ENCODE measurements at regions not wholly inside any gene's neighbourhood (a gene's known extent, or its start where the extent isn't known, plus 50 kb on each side); places are given as distances from the start of the nearest gene placed in this dataset.

- no peak for DNase-seq
These were observed 75.7 kb upstream of the ANO1 start for GRCh38 chr11:70002433-70002832.

- DNase-seq: no peak
These were observed 72.9 kb upstream of the ANO1 start for GRCh38 chr11:70005107-70005818.

GRCh38 chr11:70007796-70008195, 70.3 kb upstream of the ANO1 start:
- DNase-seq: no peak

- DNase-seq: no peak
These were observed 67.3 kb upstream of the ANO1 start for GRCh38 chr11:70010774-70011173.

DNA sequence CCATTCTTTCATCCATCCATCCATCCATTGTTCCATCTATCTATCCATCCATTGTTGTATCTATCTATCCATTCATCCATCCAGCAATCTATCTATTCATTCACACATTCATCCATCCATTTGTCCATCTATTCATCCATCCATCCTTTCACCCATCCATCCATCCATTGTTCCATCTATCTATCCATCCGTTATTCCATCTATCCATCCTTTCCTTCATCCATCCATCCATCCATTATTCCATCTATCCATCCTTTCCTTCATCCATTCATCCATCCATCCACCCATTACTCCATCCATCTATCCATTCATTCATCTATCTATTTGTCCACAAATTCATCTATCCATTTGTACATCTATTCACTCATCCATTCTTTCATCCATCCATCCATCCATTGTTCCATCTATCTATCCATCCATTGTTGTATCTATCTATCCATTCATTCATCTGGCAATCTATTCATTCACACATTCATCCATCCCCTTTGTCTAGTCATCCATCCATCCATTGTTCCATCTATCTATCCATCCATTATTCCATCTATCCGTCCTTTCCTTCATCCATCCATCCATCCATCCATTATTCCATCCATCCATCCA, 65.9 kb upstream of the ANO1 start:
- no peak for DNase-seq

- DNase-seq: no peak
These were observed 63.8 kb upstream of the ANO1 start for GRCh38 chr11:70014291-70014690.

GRCh38 chr11:70016666-70017367, 61.3 kb upstream of the ANO1 start:
- DNase-seq: no peak

GRCh38 chr11:70018816-70019215, 59.3 kb upstream of the ANO1 start:
- DNase-seq: no peak

DNA sequence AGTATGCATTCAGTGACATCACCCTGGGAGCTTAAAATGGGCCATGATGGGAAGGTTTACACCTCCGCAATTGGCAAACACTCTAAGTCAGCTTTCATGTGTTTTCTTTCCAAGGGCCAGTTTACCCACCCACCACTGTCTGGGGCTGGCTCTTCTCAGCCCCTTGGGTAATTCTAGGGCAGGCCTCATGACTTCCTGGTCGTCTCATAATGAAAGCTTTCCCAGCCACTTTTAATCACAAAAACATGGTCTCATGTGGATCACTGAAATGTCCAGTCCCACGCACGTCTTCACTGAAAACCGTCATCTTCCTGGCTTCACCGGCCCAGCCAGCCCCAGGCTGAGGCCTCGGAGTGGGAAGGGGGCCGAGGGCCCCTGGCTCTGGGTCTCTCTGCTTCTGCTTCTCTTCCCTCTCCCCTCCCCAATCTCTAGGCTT, 58.5 kb upstream of the ANO1 start:
- DNase-seq: no peak

DNA sequence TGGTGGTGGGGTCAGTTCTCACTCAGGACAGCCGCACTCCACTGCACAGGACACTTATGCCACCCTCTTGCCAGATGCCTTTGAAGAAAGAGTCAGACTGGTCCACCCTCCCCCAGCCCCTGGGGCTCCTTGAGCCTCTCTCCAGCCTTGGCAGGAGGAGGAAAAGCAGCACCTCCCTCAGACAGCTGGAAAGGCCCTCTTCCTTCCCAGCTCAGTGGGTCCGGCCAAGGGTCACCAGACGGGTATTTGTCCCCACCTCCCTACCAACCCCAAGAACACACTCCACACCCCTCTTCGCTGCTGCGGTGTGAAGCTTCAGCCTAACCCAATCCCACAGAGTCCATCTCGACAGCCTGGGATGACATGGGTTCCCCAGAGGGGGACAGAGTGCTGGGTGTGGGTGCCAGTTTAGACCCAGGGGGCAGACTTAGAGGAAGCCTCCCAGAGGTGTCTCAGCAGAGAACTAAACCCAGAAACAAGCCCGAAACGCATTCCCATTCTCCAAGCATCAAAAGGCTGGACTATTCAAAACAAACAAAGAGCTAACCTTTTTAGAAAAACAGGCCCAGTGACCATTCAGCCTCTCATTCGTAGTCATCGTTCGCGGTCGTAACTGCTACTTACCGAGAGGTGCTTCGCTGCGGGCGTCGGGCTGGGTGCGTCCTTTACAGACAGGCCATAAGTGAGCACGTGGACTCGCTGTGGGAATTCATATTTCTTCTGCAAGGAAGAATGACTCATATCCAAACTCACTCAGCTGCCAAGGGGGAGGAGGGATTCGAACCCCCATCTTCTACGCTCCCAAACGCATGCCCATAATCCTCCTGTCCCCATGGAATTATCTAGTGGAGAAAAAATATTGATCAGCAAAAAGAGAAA, 57.5 kb upstream of the ANO1 start:
- DNase-seq: no peak

DNA sequence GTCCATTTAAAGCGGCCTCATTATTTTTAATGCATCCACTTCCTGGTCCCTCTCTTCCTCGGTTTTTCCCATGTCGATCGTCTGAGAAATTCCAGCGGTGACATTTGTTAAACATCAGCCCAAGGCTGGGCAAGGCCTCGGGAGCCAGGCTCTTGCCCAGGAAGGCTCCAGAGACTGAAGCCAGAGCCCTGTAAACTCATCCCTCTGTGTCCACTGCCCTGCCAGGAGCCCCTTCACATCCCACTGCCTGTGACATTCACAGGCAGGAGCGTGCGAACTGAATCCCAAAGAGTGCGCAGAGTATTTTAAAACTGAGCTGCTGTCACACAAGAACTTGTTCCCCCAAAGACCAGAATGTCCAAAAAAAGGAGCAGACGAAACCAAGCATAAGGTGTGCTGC, 56.5 kb upstream of the ANO1 start:
- no peak for DNase-seq

GRCh38 chr11:70024036-70024772, 53.9 kb upstream of the ANO1 start:
- DNase-seq: no peak

- DNase-seq: no peak
These were observed 53.4 kb upstream of the ANO1 start for GRCh38 chr11:70024773-70025045.

GRCh38 chr11:70025308-70025707, 52.8 kb upstream of the ANO1 start:
- no peak for DNase-seq

- no peak for DNase-seq
These were observed 52.1 kb upstream of the ANO1 start for GRCh38 chr11:70026012-70026411.

GRCh38 chr11:70026726-70027125, 51.4 kb upstream of the ANO1 start:
- no peak for DNase-seq

- no peak for DNase-seq
These were observed 50.7 kb upstream of the ANO1 start for GRCh38 chr11:70027451-70027850.

- DNase-seq: no peak
These were observed 49.8 kb upstream of the ANO1 start for GRCh38 chr11:70028147-70028855.

Data from CD4-positive, alpha-beta T cell treated with Interleukin-21 for 1 hour (primary cell).